ENCODE measurements at regions not wholly inside any gene's neighbourhood (a gene's known extent, or its start where the extent isn't known, plus 50 kb on each side); places are given as distances from the start of the nearest gene placed in this dataset.

GRCh38 chr1:55456971-55457370 lies 241.8 kb upstream of the USP24 start:
- TF ChIP-seq CTCF (IDR thresholded peaks at IDR 0.05): no peak
- TF ChIP-seq POLR2A (IDR thresholded peaks at IDR 0.05): no peak
